ENCODE measurements at regions not wholly inside any gene's neighbourhood (a gene's known extent, or its start where the extent isn't known, plus 50 kb on each side); places are given as distances from the start of the nearest gene placed in this dataset.

- DNase-seq = no peak
These were observed 65.9 kb upstream of the MAOA start for GRCh38 chrX:43590150-43590549.

GRCh38 chrX:43592597-43592996 is 63.5 kb upstream of the MAOA start:
- no peak for DNase-seq

- DNase-seq = no peak
These were observed 60.2 kb upstream of the MAOA start for GRCh38 chrX:43595931-43596330.

GRCh38 chrX:43604753-43605152 is 51.3 kb upstream of the MAOA start:
- DNase-seq = no peak

GRCh38 chrX:43605351-43605750 is 50.7 kb upstream of the MAOA start:
- DNase-seq = no peak
